GM21515 (cell line): ENCODE measurements at regions not wholly inside any gene's neighbourhood (a gene's known extent, or its start where the extent isn't known, plus 50 kb on each side); places are given as distances from the start of the nearest gene placed in this dataset.

Source experiments
- ATAC-seq: cut with Tn5 transposase; IDR thresholded peaks from one replicate; pipeline ENCODE4 v1.9.1; 2021; ENCODE audit not compliant: unreplicated experiment

- ATAC-seq, result no peak
Measured at GRCh38 chr21:32184485-32184884, 94.4 kb downstream of the MIS18A start.

- no peak for ATAC-seq
Measured at GRCh38 chr21:32184065-32184464, 94.8 kb downstream of the MIS18A start.

- no peak for ATAC-seq
Measured at GRCh38 chr21:32183396-32183795, 95.5 kb downstream of the MIS18A start.

GRCh38 chr21:32182449-32182848 is 96.4 kb downstream of the MIS18A start:
- no peak for ATAC-seq

- no peak for ATAC-seq
Measured at GRCh38 chr21:32181457-32181856, 97.4 kb downstream of the MIS18A start.

- no peak for ATAC-seq
Measured at GRCh38 chr21:32174819-32175218, 104.0 kb downstream of the MIS18A start.

GRCh38 chr21:32173121-32173724 is 105.6 kb downstream of the MIS18A start:
- no peak for ATAC-seq

- ATAC-seq, result no peak
Measured at GRCh38 chr21:32172106-32172505, 106.7 kb downstream of the MIS18A start.

- no peak for ATAC-seq
Measured at GRCh38 chr21:32167513-32167912, 111.3 kb downstream of the MIS18A start.

- no peak for ATAC-seq
Measured at GRCh38 chr21:32163386-32163785, 115.5 kb downstream of the MIS18A start.

GRCh38 chr21:32162727-32163320 is 116.0 kb downstream of the MIS18A start:
- no peak for ATAC-seq

GRCh38 chr21:32155226-32155625 is 123.6 kb downstream of the MIS18A start:
- ATAC-seq, result no peak

GRCh38 chr21:32147041-32147440 is 131.8 kb downstream of the MIS18A start:
- no peak for ATAC-seq

- ATAC-seq, result no peak
Measured at GRCh38 chr21:32144851-32145250, 134.0 kb downstream of the MIS18A start.

- no peak for ATAC-seq
Measured at GRCh38 chr21:32143241-32143939, 135.5 kb downstream of the MIS18A start.

- no peak for ATAC-seq
Measured at GRCh38 chr21:32141318-32141633, 137.6 kb downstream of the MIS18A start.

GRCh38 chr21:32140604-32141317 is 138.1 kb downstream of the MIS18A start:
- ATAC-seq, result no peak

- no peak for ATAC-seq
Measured at GRCh38 chr21:32140151-32140550, 138.7 kb downstream of the MIS18A start.

- no peak for ATAC-seq
Measured at GRCh38 chr21:32138658-32139057, 140.2 kb downstream of the MIS18A start.

GRCh38 chr21:32137931-32138330 is 140.9 kb downstream of the MIS18A start:
- no peak for ATAC-seq

GRCh38 chr21:32137266-32137665 is 141.6 kb downstream of the MIS18A start:
- no peak for ATAC-seq

- no peak for ATAC-seq
Measured at GRCh38 chr21:32136546-32136945, 142.3 kb downstream of the MIS18A start.
